Endothelial cell of umbilical vein (primary cell): ENCODE measurements at regions not wholly inside any gene's neighbourhood (a gene's known extent, or its start where the extent isn't known, plus 50 kb on each side); places are given as distances from the start of the nearest gene placed in this dataset.

ENCODE experiments used
- BruUV-seq: library from RNA; stranded (reverse); fragments of 400-500 nt; replicated peaks from 2 replicates; lab custom pipeline; 2021; lab: Mats Ljungman, UMichigan
- CTCF ChIA-PET: fragments of 300-600, 350-600 bp; sonication (Branson Sonifier 250); formaldehyde crosslinking; loops from one replicate; lab custom pipeline; 2021; ENCODE audit warnings: antibody characterized with exemption, inconsistent platforms; lab: Charles Lee
- POLR2A ChIA-PET: fragments of 300-600, 350-600 bp; sonication (Branson Sonifier 250); formaldehyde crosslinking; loops from one replicate; lab custom pipeline; 2021; ENCODE audit warnings: antibody characterized with exemption, inconsistent platforms; lab: Charles Lee
- DNase-seq: peaks from one replicate; pipeline ENCODE4 v3.0.0-alpha.2; 2011; ENCODE audit warnings: low read depth, low spot score
- FAIRE-seq: peaks from 2 replicates; lab custom pipeline; 2011; peaks lifted over from hg19 to GRCh38; lab: Jason Lieb, UNC
- H2AFZ ChIP-seq: 2 replicates; pipeline ENCODE4 v1.6.0; 2012; ENCODE audit warnings: low read depth, low read length, control low read depth, inconsistent platforms
- H3K27ac ChIP-seq: 2 replicates; pipeline ENCODE4 v1.5.1; 2011; ENCODE audit warnings: low read depth, mild to moderate bottlenecking, control low read depth, low read length, moderate library complexity; ENCODE audit not compliant: insufficient read depth
- H3K27me3 ChIP-seq, 2 experiments: 2 replicates each; pipeline versions ENCODE4 v1.6.0 to v1.6.1; 2011; ENCODE audit warnings: low read length in 2 of 2, mixed read lengths in 1 of 2; ENCODE audit not compliant: control insufficient read depth in 2 of 2, insufficient read depth in 2 of 2
- H3K36me3 ChIP-seq, 2 experiments: 2 replicates in 1 of 2; 3 replicates in 1 of 2; pipeline ENCODE4 v1.5.1; 2011; ENCODE audit warnings: low read length in 2 of 2, mild to moderate bottlenecking in 1 of 2, moderate library complexity in 1 of 2; ENCODE audit not compliant: control insufficient read depth in 2 of 2, insufficient read depth in 2 of 2; ENCODE audit errors: extremely low read depth in 1 of 2
- H3K4me1 ChIP-seq: 3 replicates; pipeline ENCODE4 v1.5.1; 2011; ENCODE audit warnings: mild to moderate bottlenecking, low read length; ENCODE audit not compliant: control insufficient read depth, insufficient read depth; ENCODE audit errors: extremely low read depth
- H3K4me2 ChIP-seq: 2 replicates; pipeline ENCODE4 v1.6.1; 2011; ENCODE audit warnings: low read length, control low read depth, mixed read lengths; ENCODE audit not compliant: insufficient read depth
- H3K4me3 ChIP-seq, 3 experiments: fragments of 200-600 bp in 1 of 3; sonication (generic), shearing (Covaris generic) in 1 of 3; replicated peaks in 1 of 3; 2 replicates each; pipeline ENCODE4 v1.5.1; 2011 to 2016; ENCODE audit warnings: control low read depth in 3 of 3, low read length in 3 of 3, mild to moderate bottlenecking in 2 of 3, inconsistent platforms in 1 of 3, low read depth in 1 of 3, moderate library complexity in 1 of 3; ENCODE audit not compliant: insufficient read depth in 1 of 3
- H3K79me2 ChIP-seq: 2 replicates; pipeline ENCODE4 v1.6.0; 2012; ENCODE audit warnings: low read length, inconsistent platforms; ENCODE audit not compliant: control insufficient read depth, insufficient read depth
- H3K9ac ChIP-seq: replicated peaks from 2 replicates; pipeline ENCODE3; 2011; ENCODE audit warnings: low read length, control low read depth; ENCODE audit not compliant: insufficient read depth; ENCODE audit errors: extremely low read depth
- H3K9me1 ChIP-seq: replicated peaks from 3 replicates; pipeline ENCODE4 v1.6.0; 2011; ENCODE audit warnings: mild to moderate bottlenecking, low read length; ENCODE audit not compliant: control insufficient read depth, insufficient read depth; ENCODE audit errors: extremely low read depth
- H3K9me3 ChIP-seq: replicated peaks from 2 replicates; pipeline ENCODE4 v1.5.1; 2012; ENCODE audit warnings: low read length, inconsistent platforms; ENCODE audit not compliant: control insufficient read depth, insufficient read depth
- H4K20me1 ChIP-seq: replicated peaks from 2 replicates; pipeline ENCODE3; 2011; ENCODE audit warnings: mild to moderate bottlenecking, low read length; ENCODE audit not compliant: control insufficient read depth, insufficient read depth; ENCODE audit errors: extremely low read depth
- EZH2 ChIP-seq: IDR thresholded peaks from 2 replicates; pipeline ENCODE4 v1.6.1; 2012; ENCODE audit warnings: borderline replicate concordance, low read depth, mild to moderate bottlenecking, moderate library complexity, low read length, inconsistent platforms; ENCODE audit not compliant: severe bottlenecking
- FOS ChIP-seq: IDR thresholded peaks from 2 replicates; pipeline ENCODE4 v1.6.1; 2011; ENCODE audit warnings: mild to moderate bottlenecking, low read length, moderate library complexity, borderline replicate concordance; ENCODE audit not compliant: insufficient read depth
- GATA2 ChIP-seq: IDR thresholded peaks from 2 replicates; pipeline ENCODE4 v1.7.0; 2011; ENCODE audit warnings: low read depth, mild to moderate bottlenecking, moderate library complexity, mixed read lengths, low read length; ENCODE audit not compliant: insufficient read length, insufficient read depth
- JUN ChIP-seq: IDR thresholded peaks from 2 replicates; pipeline ENCODE4 v1.6.1; 2011; ENCODE audit warnings: borderline replicate concordance, low read depth; ENCODE audit not compliant: insufficient read length, insufficient read depth
- MYC ChIP-seq: IDR thresholded peaks from one replicate; pipeline ENCODE4 v1.6.1; 2011; ENCODE audit warnings: mild to moderate bottlenecking, low read depth, low read length
- POLR2A ChIP-seq: IDR thresholded peaks from 2 replicates; pipeline ENCODE4 v1.6.1; 2012; ENCODE audit warnings: low read depth, mild to moderate bottlenecking, control low read depth, low read length
- POLR2AphosphoS5 ChIP-seq: IDR thresholded peaks from 2 replicates; pipeline ENCODE4 v1.6.1; 2012; ENCODE audit warnings: low read depth, mild to moderate bottlenecking, control low read depth, low read length, moderate library complexity; ENCODE audit not compliant: insufficient read depth
- dilution Hi-C: fragments of 300-500 bp; cut with MboI; formaldehyde crosslinking; loops from one replicate; pipeline ENCODE4 v1.15.0; 2019; ENCODE audit warnings: low sequenced_read_pairs; ENCODE audit not compliant: extremely low pct_ligation_motif_present
- intact Hi-C: fragments of 100-400 bp; cut with micrococcal nuclease; formaldehyde crosslinking; loops from one replicate; pipeline ENCODE4 v1.10.0; 2022
- TF ChIP-seq, protein P1 (sequence below), 2 donors: IDR thresholded peaks; 1 replicate in 1 of 2; 2 replicates in 1 of 2; pipeline ENCODE4 v1.5.1; 2011; ENCODE audit warnings: low read length in 2 of 2, mild to moderate bottlenecking in 2 of 2, moderate library complexity in 2 of 2, control low read depth in 1 of 2, inconsistent platforms in 1 of 2, low read depth in 1 of 2; ENCODE audit not compliant: insufficient read depth in 1 of 2; ENCODE audit errors: extremely low read depth in 1 of 2
- TF ChIP-seq, protein P2 (sequence below): IDR thresholded peaks from 2 replicates; pipeline ENCODE4 v1.6.1; 2011; ENCODE audit not compliant: insufficient read depth, insufficient read length

DNA sequence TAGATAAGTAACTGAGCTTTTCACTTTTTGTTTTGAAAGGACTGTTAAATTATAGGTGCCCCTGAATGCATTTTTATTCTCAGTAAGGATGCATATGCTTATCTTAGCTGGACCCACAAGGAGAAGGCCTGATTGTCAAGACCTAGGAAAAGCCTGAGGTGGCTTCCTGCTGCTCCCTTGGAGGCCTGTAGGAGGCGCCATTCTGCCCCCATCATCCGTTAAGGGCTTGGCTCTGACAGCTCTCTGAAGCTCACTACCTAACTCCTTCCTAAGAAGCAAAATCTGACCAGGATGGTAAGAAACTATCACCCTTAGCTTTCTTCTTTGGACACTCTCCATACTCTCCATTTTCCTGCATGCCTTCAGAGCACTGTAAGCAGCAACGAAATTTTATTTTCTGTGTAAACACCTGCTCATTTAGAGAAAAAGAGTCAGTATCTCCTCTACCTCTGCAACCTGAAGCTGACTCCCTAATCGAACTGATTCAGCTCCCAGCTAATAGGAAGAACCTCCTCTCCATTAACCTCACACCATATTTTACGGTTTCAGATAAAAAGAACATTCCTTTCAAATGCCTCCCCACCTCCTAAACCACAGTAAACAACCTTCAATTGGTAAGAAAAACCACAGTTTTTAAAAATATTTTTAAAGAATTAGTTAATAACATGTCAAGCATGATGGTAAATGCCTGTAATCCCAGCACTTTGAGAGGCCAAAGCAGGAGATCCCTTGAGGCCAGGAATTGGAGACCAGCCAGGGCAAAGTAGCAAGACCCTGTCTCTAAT is 73.4 kb upstream of the EDNRA start:
- CTCF ChIA-PET = interaction anchor here (0.6 to 1.2 kb wide), 4 partner anchors 11 to 262 kb away, joined by 3 read pairs; no protein-coding TSS in a partner anchor
- H3K4me1 ChIP-seq = no peaks in the 10 kb centered on the region
- no peaks in the 10 kb centered on the region for H3K27me3 ChIP-seq
- no peaks in the 10 kb centered on the region for H3K36me3 ChIP-seq
- intact Hi-C loops (no loop called here), dilution Hi-C loops (no loop called here)
- DNase-seq (no peak), FAIRE-seq (no peak)
- H3K9me3 ChIP-seq = no peaks in the 10 kb centered on the region
- H3K27ac ChIP-seq = no peak overlapping the region
- H2AFZ ChIP-seq = no peak overlapping the region
- H3K9me1 ChIP-seq = no peaks in the 10 kb centered on the region
- H3K4me3 ChIP-seq = no peak overlapping the region
- H4K20me1 ChIP-seq = no peaks in the 10 kb centered on the region
- no TSS peak for BruUV-seq
- H3K79me2 ChIP-seq = no peaks in the 10 kb centered on the region
- H3K4me2 ChIP-seq = no peak overlapping the region
- TF ChIP-seq, protein P1, sequence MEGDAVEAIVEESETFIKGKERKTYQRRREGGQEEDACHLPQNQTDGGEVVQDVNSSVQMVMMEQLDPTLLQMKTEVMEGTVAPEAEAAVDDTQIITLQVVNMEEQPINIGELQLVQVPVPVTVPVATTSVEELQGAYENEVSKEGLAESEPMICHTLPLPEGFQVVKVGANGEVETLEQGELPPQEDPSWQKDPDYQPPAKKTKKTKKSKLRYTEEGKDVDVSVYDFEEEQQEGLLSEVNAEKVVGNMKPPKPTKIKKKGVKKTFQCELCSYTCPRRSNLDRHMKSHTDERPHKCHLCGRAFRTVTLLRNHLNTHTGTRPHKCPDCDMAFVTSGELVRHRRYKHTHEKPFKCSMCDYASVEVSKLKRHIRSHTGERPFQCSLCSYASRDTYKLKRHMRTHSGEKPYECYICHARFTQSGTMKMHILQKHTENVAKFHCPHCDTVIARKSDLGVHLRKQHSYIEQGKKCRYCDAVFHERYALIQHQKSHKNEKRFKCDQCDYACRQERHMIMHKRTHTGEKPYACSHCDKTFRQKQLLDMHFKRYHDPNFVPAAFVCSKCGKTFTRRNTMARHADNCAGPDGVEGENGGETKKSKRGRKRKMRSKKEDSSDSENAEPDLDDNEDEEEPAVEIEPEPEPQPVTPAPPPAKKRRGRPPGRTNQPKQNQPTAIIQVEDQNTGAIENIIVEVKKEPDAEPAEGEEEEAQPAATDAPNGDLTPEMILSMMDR (IDR thresholded peaks at IDR 0.05; ENCODE audit: extremely low read depth in 1 of 2, insufficient read depth in 1 of 2, low read depth in 1 of 2, low read length in 2 of 2) = peak; percentile 27 to 31
- no peak for TF ChIP-seq FOS
- POLR2A ChIA-PET = no interaction called here
- no peak overlapping the region for H3K9ac ChIP-seq

DNA sequence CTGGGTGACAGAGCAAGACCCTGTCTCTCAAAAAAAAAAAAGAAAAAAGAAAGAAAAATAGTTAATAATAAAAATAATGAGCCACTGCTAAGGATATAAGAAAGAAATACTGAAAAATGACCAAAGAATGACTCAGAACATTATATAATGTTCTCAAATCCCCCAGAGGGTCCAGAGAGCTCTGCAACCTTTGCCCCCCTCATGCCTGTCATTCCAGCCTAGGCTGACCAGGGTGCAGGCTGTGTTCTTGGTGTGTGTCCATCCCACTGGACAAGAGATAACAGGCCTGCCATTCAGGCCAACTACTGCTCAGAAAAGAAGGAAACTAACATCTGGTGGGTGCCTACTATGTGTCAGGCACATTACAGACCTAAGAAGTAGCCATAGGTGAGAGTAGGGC is 72.7 kb upstream of the EDNRA start:
- intact Hi-C loops = no loop called here
- Histone ChIP-seq H3K4me3 (no peak overlapping the region), H3K27me3 (no peaks in the 10 kb centered on the region), H3K79me2 (no peaks in the 10 kb centered on the region), H3K9ac (no peak overlapping the region), H2AFZ (no peak overlapping the region), H3K4me2 (no peak overlapping the region), H3K36me3 (no peaks in the 10 kb centered on the region), H3K27ac (no peak overlapping the region), H3K9me1 (no peaks in the 10 kb centered on the region), H4K20me1 (no peaks in the 10 kb centered on the region), H3K9me3 (no peaks in the 10 kb centered on the region), H3K4me1 (no peaks in the 10 kb centered on the region)
- CTCF ChIA-PET = interaction anchor here (1.1 to 1.2 kb wide), 3 partner anchors 8 to 247 kb away, joined by 3 read pairs; no protein-coding TSS in a partner anchor
- POLR2A ChIA-PET = no interaction called here
- FAIRE-seq = no peak
- no TSS peak for BruUV-seq
- dilution Hi-C loops = no loop called here
- TF ChIP-seq POLR2AphosphoS5 (no peak), GATA2 (no peak), MYC (no peak), JUN (no peak), POLR2A (no peak), EZH2 (no peak), FOS (no peak)
- TF ChIP-seq, protein P2, sequence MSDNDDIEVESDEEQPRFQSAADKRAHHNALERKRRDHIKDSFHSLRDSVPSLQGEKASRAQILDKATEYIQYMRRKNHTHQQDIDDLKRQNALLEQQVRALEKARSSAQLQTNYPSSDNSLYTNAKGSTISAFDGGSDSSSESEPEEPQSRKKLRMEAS = no peak
- TF ChIP-seq, protein P1 (IDR thresholded peaks at IDR 0.05; ENCODE audit: extremely low read depth in 1 of 2, insufficient read depth in 1 of 2, low read depth in 1 of 2, low read length in 2 of 2) = no peak
- DNase-seq = no peak
